BJ (cell line): ENCODE measurements at regions not wholly inside any gene's neighbourhood (a gene's known extent, or its start where the extent isn't known, plus 50 kb on each side); places are given as distances from the start of the nearest gene placed in this dataset.

Experiments
- CTCF ChIA-PET: fragments of 350-600 bp; formaldehyde crosslinking; extraction: SDS; loops from one replicate; lab custom pipeline; 2021; ENCODE audit warnings: antibody characterized with exemption, inconsistent platforms; lab: Yijun Ruan, JAX
- POLR2A ChIA-PET: fragments of 300-600 bp; sonication (Branson Sonifier 250); formaldehyde crosslinking; extraction: SDS; loops from one replicate; lab custom pipeline; 2021; ENCODE audit warnings: antibody characterized with exemption; lab: Charles Lee
- DNase-seq: peaks from one replicate; pipeline ENCODE4 v3.0.0-alpha.2; 2011; ENCODE audit warnings: low read depth
- H3K27me3 ChIP-seq: 2 replicates; pipeline ENCODE4 v1.6.0; 2011; ENCODE audit warnings: low read length; ENCODE audit not compliant: control insufficient read depth, insufficient read depth
- H3K36me3 ChIP-seq: 2 replicates; pipeline ENCODE4 v1.5.1; 2011; ENCODE audit warnings: low read length; ENCODE audit not compliant: control insufficient read depth, insufficient read depth
- H3K4me3 ChIP-seq: 2 replicates; pipeline ENCODE4 v1.5.1; 2011; ENCODE audit warnings: low read depth, mild to moderate bottlenecking, control low read depth, low read length
- CTCF ChIP-seq: IDR thresholded peaks from 2 replicates; pipeline ENCODE4 v1.5.1; 2011; ENCODE audit warnings: low read depth, mild to moderate bottlenecking, control low read depth, inconsistent platforms, low read length, moderate library complexity; ENCODE audit not compliant: insufficient read depth

GRCh38 chr4:78990938-78991810 lies 51.9 kb upstream of the PAQR3 start:
- ChIA-PET CTCF (no interaction called here), POLR2A (no interaction called here)
- DNase-seq: no peak
- Histone ChIP-seq H3K36me3 (no peaks in the 10 kb centered on the region), H3K4me3 (no peak overlapping the region), H3K27me3 (0 out of 2 replicates have a peak, but pooled peaks cover 1% of the 10 kb centered on the region)
- TF ChIP-seq CTCF: no peak

GRCh38 chr4:78989697-78990270 lies 50.5 kb upstream of the PAQR3 start:
- CTCF ChIA-PET: interaction anchor here (0.6 kb wide), 1 partner anchor 941 kb away, joined by 3 read pairs; no protein-coding TSS in a partner anchor
- H3K4me3 ChIP-seq: no peak overlapping the region
- 0 out of 2 replicates have a peak, but pooled peaks cover 1% of the 10 kb centered on the region for H3K27me3 ChIP-seq
- POLR2A ChIA-PET: no interaction called here
- TF ChIP-seq CTCF: no peak
- H3K36me3 ChIP-seq: no peaks in the 10 kb centered on the region
- no peak for DNase-seq
